IMR-90 (cell line): ENCODE measurements at regions not wholly inside any gene's neighbourhood (a gene's known extent, or its start where the extent isn't known, plus 50 kb on each side); places are given as distances from the start of the nearest gene placed in this dataset.

ENCODE experiments used
- ATAC-seq: fragments of 200-7000 bp; cut with Tn5 transposase; 2 replicates; pipeline ENCODE4 v1.9.1; 2020; ENCODE audit warnings: low read depth, mild to moderate bottlenecking, moderate library complexity
- BruUV-seq: library from RNA; stranded (reverse); fragments of 400-500 nt; replicated peaks from 2 replicates; lab custom pipeline; 2021; lab: Mats Ljungman, UMichigan
- CTCF ChIA-PET: fragments of 300-600 bp; formaldehyde crosslinking; extraction: SDS; loops from one replicate; lab custom pipeline; 2021; ENCODE audit warnings: antibody characterized with exemption; lab: Yijun Ruan, JAX
- POLR2A ChIA-PET: fragments of 300-600 bp; sonication (Branson Sonifier 250); formaldehyde crosslinking; loops from one replicate; lab custom pipeline; 2022; ENCODE audit warnings: antibody characterized with exemption; ENCODE audit not compliant: unreplicated experiment; lab: Charles Lee
- DNase-seq: peaks from one replicate; pipeline ENCODE4 v3.0.0; 2013
- H2AFZ ChIP-seq: replicated peaks from 2 replicates; pipeline ENCODE3; 2013; ENCODE audit warnings: low read length, mild to moderate bottlenecking; ENCODE audit not compliant: poor library complexity
- H2AK5ac ChIP-seq: 2 replicates; pipeline ENCODE4 v1.6.1; 2013; ENCODE audit warnings: low read depth, low read length, inconsistent platforms
- H2AK9ac ChIP-seq: replicated peaks from 2 replicates; pipeline ENCODE3; 2013; ENCODE audit warnings: mild to moderate bottlenecking, low read depth, low read length, moderate library complexity; ENCODE audit not compliant: poor library complexity
- H2BK120ac ChIP-seq: 2 replicates; pipeline ENCODE4 v1.6.1; 2013; ENCODE audit warnings: low read depth, low read length, inconsistent platforms
- H2BK15ac ChIP-seq: 3 replicates; pipeline ENCODE4 v1.6.1; 2013; ENCODE audit warnings: low read depth, low read length, inconsistent platforms
- H2BK20ac ChIP-seq: 2 replicates; pipeline ENCODE4 v1.6.1; 2013; ENCODE audit warnings: low read depth, mild to moderate bottlenecking, inconsistent platforms, low read length, moderate library complexity
- H2BK5ac ChIP-seq: 2 replicates; pipeline ENCODE4 v1.6.1; 2013; ENCODE audit warnings: mild to moderate bottlenecking, low read depth, low read length, inconsistent platforms; ENCODE audit not compliant: poor library complexity, severe bottlenecking
- H3K14ac ChIP-seq: replicated peaks from 2 replicates; pipeline ENCODE4 v1.6.1; 2013; ENCODE audit warnings: low read depth, low read length, inconsistent platforms
- H3K18ac ChIP-seq: 2 replicates; pipeline ENCODE4 v1.6.1; 2013; ENCODE audit warnings: low read depth, low read length, control low read depth
- H3K23ac ChIP-seq: 2 replicates; pipeline ENCODE4 v1.6.1; 2013; ENCODE audit warnings: low read depth, low read length, inconsistent platforms
- H3K27ac ChIP-seq: 2 replicates; pipeline ENCODE4 v1.5.1; 2013; ENCODE audit warnings: mild to moderate bottlenecking, control low read depth, low read length; ENCODE audit not compliant: insufficient read depth
- H3K27me3 ChIP-seq: 2 replicates; pipeline ENCODE4 v1.6.1; 2013; ENCODE audit warnings: low read length; ENCODE audit not compliant: control insufficient read depth, insufficient read depth
- H3K36me3 ChIP-seq: 2 replicates; pipeline ENCODE4 v1.6.1; 2013; ENCODE audit warnings: low read length, mixed read lengths; ENCODE audit not compliant: control insufficient read depth, insufficient read depth
- H3K4ac ChIP-seq: 2 replicates; pipeline ENCODE4 v1.6.1; 2013; ENCODE audit warnings: low read depth, low read length, inconsistent platforms
- H3K4me1 ChIP-seq: 2 replicates; pipeline ENCODE4 v1.6.1; 2013; ENCODE audit warnings: low read length, mixed read lengths; ENCODE audit not compliant: control insufficient read depth, insufficient read depth
- H3K4me2 ChIP-seq: 2 replicates; pipeline ENCODE4 v1.6.1; 2013; ENCODE audit warnings: low read depth, mild to moderate bottlenecking, control low read depth, low read length, moderate library complexity
- H3K4me3 ChIP-seq: 2 replicates; pipeline ENCODE4 v1.5.1; 2013; ENCODE audit warnings: low read depth, mild to moderate bottlenecking, control low read depth, low read length, moderate library complexity; ENCODE audit not compliant: insufficient read depth
- H3K56ac ChIP-seq: 2 replicates; pipeline ENCODE4 v1.6.1; 2013; ENCODE audit warnings: low read length, inconsistent platforms; ENCODE audit not compliant: insufficient read depth; ENCODE audit errors: extremely low read depth
- H3K79me1 ChIP-seq, 2 experiments: 2 replicates each; pipeline ENCODE4 v1.6.1; 2013; ENCODE audit warnings: low read length in 2 of 2, inconsistent platforms in 1 of 2, low read depth in 1 of 2
- H3K9ac ChIP-seq: 2 replicates; pipeline ENCODE4 v1.6.1; 2013; ENCODE audit warnings: low read depth, low read length, control low read depth
- H3K9me1 ChIP-seq: 2 replicates; pipeline ENCODE4 v1.6.1; 2013; ENCODE audit warnings: low read length, inconsistent platforms; ENCODE audit not compliant: insufficient read depth
- H3K9me3 ChIP-seq: 2 replicates; pipeline ENCODE4 v1.6.1; 2013; ENCODE audit warnings: low read length; ENCODE audit not compliant: control insufficient read depth, insufficient read depth
- H4K20me1 ChIP-seq: 2 replicates; pipeline ENCODE4 v1.6.1; 2013; ENCODE audit warnings: low read length, inconsistent platforms; ENCODE audit not compliant: insufficient read depth
- H4K5ac ChIP-seq: 2 replicates; pipeline ENCODE4 v1.6.1; 2013; ENCODE audit warnings: mild to moderate bottlenecking, low read depth, low read length, control low read depth
- H4K8ac ChIP-seq, 2 experiments: 2 replicates each; pipeline ENCODE4 v1.6.1; 2013; ENCODE audit warnings: low read depth in 2 of 2, low read length in 2 of 2, control low read depth in 1 of 2, inconsistent platforms in 1 of 2
- H4K91ac ChIP-seq: 2 replicates; pipeline ENCODE4 v1.6.1; 2013; ENCODE audit warnings: low read depth, low read length, inconsistent platforms; ENCODE audit not compliant: insufficient read depth
- BHLHE40 ChIP-seq: fragments of 150-350 bp; IDR thresholded peaks from 2 replicates; pipeline ENCODE4 v1.6.1; 2016; ENCODE audit warnings: mild to moderate bottlenecking, low read depth, low read length
- CEBPB ChIP-seq: IDR thresholded peaks from 2 replicates; pipeline ENCODE4 v1.6.1; 2012; ENCODE audit warnings: low read depth, low read length, improper control_type of control experiment
- CHD1 ChIP-seq: IDR thresholded peaks from 2 replicates; pipeline ENCODE4 v1.6.1; 2012; ENCODE audit warnings: low read depth, low read length, improper control_type of control experiment
- CTCF ChIP-seq: conservative IDR thresholded peaks from 2 replicates; pipeline ENCODE4 v1.5.1; 2012; ENCODE audit warnings: mild to moderate bottlenecking, low read depth, low read length, improper control_type of control experiment
- ELK1 ChIP-seq: fragments of 150-350 bp; IDR thresholded peaks from 2 replicates; pipeline ENCODE4 v1.6.1; 2016; ENCODE audit warnings: low read depth, mild to moderate bottlenecking, low read length, moderate library complexity, borderline replicate concordance
- FOS ChIP-seq: fragments of 150-350 bp; IDR thresholded peaks from 2 replicates; pipeline ENCODE4 v1.6.1; 2016; ENCODE audit warnings: low read depth, low read length
- MAFK ChIP-seq: IDR thresholded peaks from 2 replicates; pipeline ENCODE4 v1.6.1; 2012; ENCODE audit warnings: low read depth, low read length, improper control_type of control experiment
- MAZ ChIP-seq: IDR thresholded peaks from 2 replicates; pipeline ENCODE4 v1.6.1; 2012; ENCODE audit warnings: low read depth, mild to moderate bottlenecking, low read length, improper control_type of control experiment, moderate library complexity, borderline replicate concordance
- MXI1 ChIP-seq: IDR thresholded peaks from 2 replicates; pipeline ENCODE4 v1.6.1; 2012; ENCODE audit warnings: low read depth, mild to moderate bottlenecking, low read length, moderate library complexity, borderline replicate concordance
- NFE2L2 ChIP-seq: fragments of 150-350 bp; IDR thresholded peaks from 2 replicates; pipeline ENCODE4 v1.6.1; 2016; ENCODE audit warnings: low read depth, mild to moderate bottlenecking, low read length
- POLR2A ChIP-seq: IDR thresholded peaks from 2 replicates; pipeline ENCODE4 v1.6.1; 2012; ENCODE audit warnings: mild to moderate bottlenecking, low read depth, low read length
- RAD21 ChIP-seq: IDR thresholded peaks from 2 replicates; pipeline ENCODE4 v1.6.1; 2012; ENCODE audit warnings: low read length, improper control_type of control experiment
- RCOR1 ChIP-seq: IDR thresholded peaks from 2 replicates; pipeline ENCODE4 v1.6.1; 2012; ENCODE audit warnings: mild to moderate bottlenecking, low read length, improper control_type of control experiment; ENCODE audit not compliant: insufficient replicate concordance
- RFX5 ChIP-seq: IDR thresholded peaks from 2 replicates; pipeline ENCODE4 v1.8.0; 2012; ENCODE audit warnings: low read depth, mild to moderate bottlenecking, low read length, moderate library complexity
- SMC3 ChIP-seq: fragments of 150-350 bp; IDR thresholded peaks from 2 replicates; pipeline ENCODE4 v1.6.1; 2016; ENCODE audit warnings: low read depth, mild to moderate bottlenecking, antibody characterized with exemption, low read length, moderate library complexity
- USF2 ChIP-seq: fragments of 150-350 bp; IDR thresholded peaks from 2 replicates; pipeline ENCODE4 v1.6.1; 2017; ENCODE audit warnings: mild to moderate bottlenecking, antibody characterized with exemption, low read length, low read depth
- WGBS, 2 experiments: methylation state at CpG; one replicate each; pipeline versions ENCODE4 v1.1.5 to v1.1.7; 2013; ENCODE audit warnings: missing lambda C conversion rate in 2 of 2; ENCODE audit not compliant: insufficient read length in 1 of 2; ENCODE audit errors: extremely low coverage in 2 of 2; 5-methylcytosine and 5-hydroxymethylcytosine counted together
- dilution Hi-C: fragments of 300-500 bp; cut with HindIII; formaldehyde crosslinking; loops from one replicate; pipeline ENCODE4 v1.14.3; 2018; ENCODE audit warnings: low sequenced_read_pairs; ENCODE audit not compliant: unreplicated experiment
- in situ Hi-C: fragments of 300-500 bp; cut with MboI; formaldehyde crosslinking; loops from 3 replicates; pipeline ENCODE4 v1.14.3; 2019; ENCODE audit warnings: low sequenced_read_pairs, inconsistent platforms, mixed read lengths
- intact Hi-C: fragments of 100-400 bp; cut with micrococcal nuclease; formaldehyde crosslinking; loops from 2 replicates; pipeline ENCODE4 v1.10.0; 2022

- ATAC-seq: no peak
- dilution Hi-C loops: no loop called here
Observed at GRCh38 chr20:48421547-48421946, 406.3 kb downstream of the PREX1 start.

More at GRCh38 chr20:48421547-48421946, 406.3 kb downstream of the PREX1 start:
- Histone ChIP-seq H2AFZ (no peak overlapping the region), H3K18ac (no peak overlapping the region), H3K14ac (no peak overlapping the region), H3K9ac (no peak overlapping the region), H3K36me3 (no peaks in the 10 kb centered on the region), H3K27ac (no peak overlapping the region), H4K91ac (no peak overlapping the region), H2BK5ac (no peak overlapping the region), H3K79me1 (no peaks in the 10 kb centered on the region), H2AK5ac (no peak overlapping the region), H3K9me1 (no peaks in the 10 kb centered on the region), H4K20me1 (no peaks in the 10 kb centered on the region), H3K9me3 (no peaks in the 10 kb centered on the region), H3K56ac (no peak overlapping the region), H2BK20ac (no peak overlapping the region), H4K8ac (no peak overlapping the region), H3K4me3 (no peak overlapping the region), H3K23ac (no peak overlapping the region), H4K5ac (no peak overlapping the region), H3K4me1 (no peaks in the 10 kb centered on the region), H2BK120ac (no peak overlapping the region), H3K4me2 (no peak overlapping the region), H3K4ac (no peak overlapping the region), H2BK15ac (no peak overlapping the region), H2AK9ac (no peak overlapping the region), H3K27me3 (no peaks in the 10 kb centered on the region)
- no TSS peak for BruUV-seq
- POLR2A ChIA-PET: no interaction called here
- WGBS, 2 experiments: 0% methylated on average over 1 of the region's 3 CpGs; no CpG with 5 or more reads in 1 of the 2 experiments
- CTCF ChIA-PET: no interaction called here
- intact Hi-C loops: no loop called here
- in situ Hi-C loops: no loop called here
- no peak for TF ChIP-seq USF2
- no peak for TF ChIP-seq CTCF
- no peak for TF ChIP-seq SMC3
- TF ChIP-seq ELK1: no peak
- TF ChIP-seq NFE2L2: no peak
- no peak for TF ChIP-seq POLR2A
- TF ChIP-seq MXI1: no peak
- no peak for TF ChIP-seq MAFK
- TF ChIP-seq RFX5: no peak
- no peak for TF ChIP-seq BHLHE40
- no peak for TF ChIP-seq CEBPB
- no peak for TF ChIP-seq FOS
- TF ChIP-seq CHD1: no peak
- no peak for TF ChIP-seq MAZ
- no peak for TF ChIP-seq RCOR1
- no peak for TF ChIP-seq RAD21
- DNase-seq: no peak
